Ishikawa (cell line): ENCODE measurements at regions not wholly inside any gene's neighbourhood (a gene's known extent, or its start where the extent isn't known, plus 50 kb on each side); places are given as distances from the start of the nearest gene placed in this dataset.

Source experiments
- CEBPB ChIP-seq: IDR thresholded peaks from 2 replicates; pipeline ENCODE4 v1.6.1; 2012
- CREB1 ChIP-seq: IDR thresholded peaks from 2 replicates; pipeline ENCODE4 v1.6.1; 2012; ENCODE audit warnings: low read depth
- EGR1 ChIP-seq: IDR thresholded peaks from 2 replicates; pipeline ENCODE4 v1.6.1; 2012
- EP300 ChIP-seq: IDR thresholded peaks from 2 replicates; pipeline ENCODE4 v1.6.1; 2012; ENCODE audit warnings: borderline replicate concordance
- FOXM1 ChIP-seq: IDR thresholded peaks from 2 replicates; pipeline ENCODE4 v1.6.1; 2012; ENCODE audit warnings: low read depth, borderline replicate concordance
- NFIC ChIP-seq: IDR thresholded peaks from 2 replicates; pipeline ENCODE4 v1.6.1; 2012
- RAD21 ChIP-seq: IDR thresholded peaks from 2 replicates; pipeline ENCODE4 v1.6.1; 2012; ENCODE audit warnings: low read depth
- TAF1 ChIP-seq: IDR thresholded peaks from 2 replicates; pipeline ENCODE4 v1.6.1; 2012; ENCODE audit warnings: low read depth, mild to moderate bottlenecking
- TCF12 ChIP-seq: IDR thresholded peaks from 2 replicates; pipeline ENCODE4 v1.6.1; 2012; ENCODE audit warnings: low read depth
- TEAD4 ChIP-seq: IDR thresholded peaks from 2 replicates; pipeline ENCODE4 v1.6.1; 2012
- USF1 ChIP-seq: IDR thresholded peaks from 2 replicates; pipeline ENCODE4 v1.6.1; 2012
- YY1 ChIP-seq: IDR thresholded peaks from 2 replicates; pipeline ENCODE4 v1.6.1; 2012; ENCODE audit warnings: low read depth
- ZBTB7A ChIP-seq: IDR thresholded peaks from 2 replicates; pipeline ENCODE4 v1.6.1; 2012; ENCODE audit warnings: low read depth
- TF ChIP-seq, protein P1 (sequence below): IDR thresholded peaks from 2 replicates; pipeline ENCODE4 v1.6.1; 2012
- TF ChIP-seq, protein P2 (sequence below): IDR thresholded peaks from 2 replicates; pipeline ENCODE4 v1.6.1; 2012; ENCODE audit warnings: low read depth, mild to moderate bottlenecking

DNA sequence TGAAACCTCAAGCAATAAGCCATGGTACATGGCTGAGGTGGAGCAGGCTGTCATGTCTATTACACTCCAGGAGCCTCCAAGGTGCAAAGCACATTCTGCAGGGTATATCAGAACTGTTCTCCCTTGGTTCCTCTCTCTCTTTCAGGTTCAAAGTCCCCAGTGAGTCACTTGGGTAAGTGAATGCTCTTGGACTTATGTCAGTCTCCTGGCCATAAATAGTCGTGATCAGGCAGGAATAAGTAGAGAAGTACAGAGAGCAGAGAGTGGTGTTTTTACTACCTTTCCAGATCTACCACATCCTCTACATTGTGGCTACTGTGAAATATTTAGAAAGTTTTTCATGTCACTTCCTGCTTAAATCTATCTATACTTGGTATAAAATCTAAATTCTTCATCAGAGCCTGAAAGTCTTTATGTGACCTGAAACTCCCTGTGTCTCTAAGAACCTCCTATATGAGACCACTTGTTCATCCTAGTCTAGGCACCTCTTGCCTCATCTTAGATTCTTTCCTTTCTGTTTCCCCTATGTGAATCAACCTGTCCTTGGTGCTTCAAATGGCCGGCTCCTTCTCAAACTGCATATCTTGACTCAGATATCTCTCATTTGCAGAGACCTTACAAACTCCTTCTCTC is 1077.6 kb upstream of the MAP3K7 start:
- TF ChIP-seq TAF1: no peak
- TF ChIP-seq USF1: no peak
- no peak for TF ChIP-seq EP300
- no peak for TF ChIP-seq FOXM1
- TF ChIP-seq ZBTB7A: no peak
- no peak for TF ChIP-seq TCF12
- TF ChIP-seq RAD21: no peak
- no peak for TF ChIP-seq EGR1
- TF ChIP-seq, protein P1, sequence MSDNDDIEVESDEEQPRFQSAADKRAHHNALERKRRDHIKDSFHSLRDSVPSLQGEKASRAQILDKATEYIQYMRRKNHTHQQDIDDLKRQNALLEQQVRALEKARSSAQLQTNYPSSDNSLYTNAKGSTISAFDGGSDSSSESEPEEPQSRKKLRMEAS: no peak
- TF ChIP-seq CREB1: no peak
- no peak for TF ChIP-seq CEBPB
- no peak for TF ChIP-seq YY1
- no peak for TF ChIP-seq NFIC
- TF ChIP-seq, protein P2, sequence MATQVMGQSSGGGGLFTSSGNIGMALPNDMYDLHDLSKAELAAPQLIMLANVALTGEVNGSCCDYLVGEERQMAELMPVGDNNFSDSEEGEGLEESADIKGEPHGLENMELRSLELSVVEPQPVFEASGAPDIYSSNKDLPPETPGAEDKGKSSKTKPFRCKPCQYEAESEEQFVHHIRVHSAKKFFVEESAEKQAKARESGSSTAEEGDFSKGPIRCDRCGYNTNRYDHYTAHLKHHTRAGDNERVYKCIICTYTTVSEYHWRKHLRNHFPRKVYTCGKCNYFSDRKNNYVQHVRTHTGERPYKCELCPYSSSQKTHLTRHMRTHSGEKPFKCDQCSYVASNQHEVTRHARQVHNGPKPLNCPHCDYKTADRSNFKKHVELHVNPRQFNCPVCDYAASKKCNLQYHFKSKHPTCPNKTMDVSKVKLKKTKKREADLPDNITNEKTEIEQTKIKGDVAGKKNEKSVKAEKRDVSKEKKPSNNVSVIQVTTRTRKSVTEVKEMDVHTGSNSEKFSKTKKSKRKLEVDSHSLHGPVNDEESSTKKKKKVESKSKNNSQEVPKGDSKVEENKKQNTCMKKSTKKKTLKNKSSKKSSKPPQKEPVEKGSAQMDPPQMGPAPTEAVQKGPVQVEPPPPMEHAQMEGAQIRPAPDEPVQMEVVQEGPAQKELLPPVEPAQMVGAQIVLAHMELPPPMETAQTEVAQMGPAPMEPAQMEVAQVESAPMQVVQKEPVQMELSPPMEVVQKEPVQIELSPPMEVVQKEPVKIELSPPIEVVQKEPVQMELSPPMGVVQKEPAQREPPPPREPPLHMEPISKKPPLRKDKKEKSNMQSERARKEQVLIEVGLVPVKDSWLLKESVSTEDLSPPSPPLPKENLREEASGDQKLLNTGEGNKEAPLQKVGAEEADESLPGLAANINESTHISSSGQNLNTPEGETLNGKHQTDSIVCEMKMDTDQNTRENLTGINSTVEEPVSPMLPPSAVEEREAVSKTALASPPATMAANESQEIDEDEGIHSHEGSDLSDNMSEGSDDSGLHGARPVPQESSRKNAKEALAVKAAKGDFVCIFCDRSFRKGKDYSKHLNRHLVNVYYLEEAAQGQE: no peak
- TF ChIP-seq TEAD4: no peak

DNA sequence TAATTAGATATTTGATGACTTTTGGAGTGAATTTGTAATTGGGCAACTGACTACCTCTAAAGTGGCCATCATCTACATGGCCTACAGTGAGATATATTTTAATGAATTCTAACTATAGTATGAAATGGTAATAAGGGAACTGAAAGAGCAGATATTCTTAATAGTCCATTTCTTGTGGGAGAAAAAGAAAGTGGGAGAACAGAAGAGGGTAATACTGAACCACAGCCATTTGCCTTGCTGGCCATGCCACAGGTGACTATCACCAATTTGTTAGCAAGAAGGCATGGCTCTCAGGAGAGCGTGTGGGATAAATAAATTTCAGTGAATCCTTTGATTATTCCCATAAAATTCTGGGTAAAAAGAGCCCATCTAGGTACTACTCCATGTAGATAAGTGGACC is 1074.0 kb upstream of the MAP3K7 start:
- no peak for TF ChIP-seq EGR1
- no peak for TF ChIP-seq NFIC
- TF ChIP-seq, protein P1: no peak
- TF ChIP-seq TEAD4: no peak
- no peak for TF ChIP-seq CREB1
- TF ChIP-seq TCF12: no peak
- no peak for TF ChIP-seq USF1
- TF ChIP-seq TAF1: no peak
- TF ChIP-seq ZBTB7A: no peak
- no peak for TF ChIP-seq RAD21
- TF ChIP-seq EP300: no peak
- no peak for TF ChIP-seq FOXM1
- TF ChIP-seq YY1: no peak
- TF ChIP-seq, protein P2: no peak
- no peak for TF ChIP-seq CEBPB

- TF ChIP-seq TAF1 (no peak), EGR1 (no peak), ZBTB7A (no peak), EP300 (no peak), CREB1 (no peak)
- TF ChIP-seq, protein P1: no peak
Observed at GRCh38 chr6:91659891-91660290, 1073.0 kb upstream of the MAP3K7 start.

- TF ChIP-seq TAF1: no peak
- TF ChIP-seq USF1: no peak
- no peak for TF ChIP-seq ZBTB7A
- TF ChIP-seq FOXM1: no peak
- no peak for TF ChIP-seq CEBPB
- no peak for TF ChIP-seq EGR1
- TF ChIP-seq CREB1: no peak
- no peak for TF ChIP-seq YY1
- no peak for TF ChIP-seq EP300
- TF ChIP-seq NFIC: no peak
- TF ChIP-seq TCF12: no peak
- TF ChIP-seq, protein P1: no peak
- no peak for TF ChIP-seq RAD21
- TF ChIP-seq, protein P2: no peak
- TF ChIP-seq TEAD4: no peak
Observed at GRCh38 chr6:91654793-91655192, 1067.9 kb upstream of the MAP3K7 start.
